ENCODE measurements at regions not wholly inside any gene's neighbourhood (a gene's known extent, or its start where the extent isn't known, plus 50 kb on each side); places are given as distances from the start of the nearest gene placed in this dataset.

- Histone ChIP-seq H2AFZ (ENCODE audit: low read length) (no peak overlapping the region), H4K5ac (ENCODE audit: insufficient read length, low read depth, low read length) (no peak overlapping the region), H2BK20ac (ENCODE audit: low read depth, low read length, poor library complexity, severe bottlenecking) (no peak overlapping the region), H3K18ac (ENCODE audit: insufficient read length, low read depth, low read length) (no peak overlapping the region), H3T11ph (ENCODE audit: low read length) (no peak overlapping the region), H3K4me1 (ENCODE audit: insufficient read depth, low read length) (no peaks in the 10 kb centered on the region), H3K23me2 (ENCODE audit: insufficient read length, low read depth, low read length, poor library complexity, severe bottlenecking) (no peaks in the 10 kb centered on the region), H4K91ac (ENCODE audit: insufficient read length, low read depth, low read length) (no peak overlapping the region), H3K23ac (ENCODE audit: insufficient read length, low read depth, low read length) (no peak overlapping the region), H3K9ac (ENCODE audit: extremely low read depth, insufficient read length, low read length) (no peak overlapping the region), H2BK5ac (ENCODE audit: insufficient read length, low read length) (no peak overlapping the region), H2BK12ac (ENCODE audit: insufficient read length, low read depth, low read length) (no peak overlapping the region), H3K27ac (ENCODE audit: insufficient read length, low read depth, low read length) (no peak overlapping the region), H3K56ac (ENCODE audit: insufficient read length, low read depth, low read length) (no peak overlapping the region), H3K27me3 (ENCODE audit: insufficient read depth, low read length) (no peaks in the 10 kb centered on the region), H3K4ac (ENCODE audit: low read depth, low read length) (no peak overlapping the region), H3K79me2 (ENCODE audit: insufficient read depth, low read length) (no peaks in the 10 kb centered on the region), H4K20me1 (ENCODE audit: control insufficient read depth, insufficient read depth, insufficient read length) (no peaks in the 10 kb centered on the region), H2AK5ac (ENCODE audit: insufficient read length, low read length) (no peak overlapping the region), H3K9me3 (ENCODE audit: control insufficient read depth, low read depth, low read length) (no peaks in the 10 kb centered on the region), H3K4me2 (ENCODE audit: insufficient read depth, insufficient read length, low read length) (no peak overlapping the region), H3K14ac (ENCODE audit: insufficient read depth, low read length) (no peak overlapping the region), H3K79me1 (ENCODE audit: insufficient read depth, low read depth, low read length, poor library complexity, severe bottlenecking) (no peaks in the 10 kb centered on the region), H2BK15ac (ENCODE audit: low read depth, low read length) (no peak overlapping the region), H4K8ac (replicated peaks; ENCODE audit: insufficient read length, low read depth, low read length) (no peak overlapping the region), H2BK120ac (ENCODE audit: low read depth, low read length, poor library complexity, severe bottlenecking) (no peak overlapping the region)
- Mint-ChIP-seq H3K9me3 (no peaks in the 10 kb centered on the region), H3K27me3 (ENCODE audit: low read depth) (no peaks in the 10 kb centered on the region), H3K36me3 (ENCODE audit: insufficient read depth in 1 of 3, low read depth in 3 of 3) (no peaks in the 10 kb centered on the region; a peak in 2 of 7 replicates), H3K4me1 (no peaks in the 10 kb centered on the region; a peak in 2 of 4 replicates), H3K4me3 (no peak overlapping the region), H3K27ac (no peak overlapping the region)
- WGBS (ENCODE audit: extremely low coverage, insufficient read length, low lambda C conversion rate) = no CpG with 5 or more reads among the region's 2 CpGs
- no peak for TF ChIP-seq CTCF (conservative IDR thresholded peaks at IDR 0.05)
- DNase-seq = no peak
Measured at GRCh38 chr3:110799271-110799670, 272.3 kb upstream of the NECTIN3 start.

All from H9 (cell line).